Stimulated activated naive CD8-positive, alpha-beta T cell treated with anti-CD3 and anti-CD28 coated beads, Interleukin-15, Interleukin-2, amounts not matched to agents 100 U/mL and 50 U/mL, for 24 hours (primary cell): ENCODE measurements at regions not wholly inside any gene's neighbourhood (a gene's known extent, or its start where the extent isn't known, plus 50 kb on each side); places are given as distances from the start of the nearest gene placed in this dataset.

ENCODE experiments used
- ATAC-seq: fragments of 150-1000 bp; cut with Tn5 transposase; one replicate; pipeline ENCODE4 v1.10.0; 2021
- DNase-seq: peaks from one replicate; pipeline ENCODE4 v3.0.0; 2021

DNA sequence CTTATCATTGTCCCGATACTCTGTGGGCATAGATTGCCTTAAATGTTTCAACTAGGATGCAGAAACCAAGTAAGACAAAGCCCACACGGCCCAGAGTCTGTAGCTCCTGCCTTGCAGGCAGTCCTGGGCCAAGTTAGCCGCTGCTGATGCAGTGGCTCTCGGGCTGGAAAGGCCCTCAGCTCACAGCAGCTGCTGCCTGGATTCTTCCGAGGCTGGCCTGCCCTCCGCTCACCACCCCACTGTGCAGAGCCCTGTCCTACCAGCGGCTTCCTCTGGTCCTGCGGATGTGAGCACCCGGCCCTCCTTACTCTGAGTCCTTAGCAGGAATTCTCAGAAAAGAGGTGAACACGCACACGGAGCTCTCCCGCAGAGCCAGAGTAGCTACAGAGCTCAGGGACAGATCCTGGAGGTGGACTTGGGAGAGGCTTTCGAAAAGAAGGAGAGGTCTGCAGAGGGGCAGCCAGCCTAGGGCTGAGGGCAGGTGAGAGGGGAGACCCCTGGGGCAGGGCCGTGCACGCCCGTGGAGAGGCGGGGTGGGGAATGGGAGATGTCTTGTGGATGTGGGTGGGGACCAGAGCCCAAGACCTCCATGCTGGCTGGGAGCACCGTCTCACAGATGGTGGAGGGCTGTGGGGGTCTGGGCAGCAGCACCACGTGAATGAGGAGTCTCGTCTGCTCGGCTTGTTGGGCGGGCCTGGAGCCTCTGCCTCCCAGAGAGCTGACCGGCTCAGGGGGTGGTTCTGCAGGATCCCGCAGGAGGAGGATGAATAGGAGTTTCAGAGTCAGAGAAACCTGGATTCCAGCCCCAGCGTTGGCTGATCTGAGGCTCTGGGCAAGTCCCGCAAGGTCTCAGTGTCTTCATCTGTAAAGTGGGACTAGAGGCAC is 117.4 kb upstream of the B3GAT1 start:
- ATAC-seq (no peak), DNase-seq (no peak)

DNA sequence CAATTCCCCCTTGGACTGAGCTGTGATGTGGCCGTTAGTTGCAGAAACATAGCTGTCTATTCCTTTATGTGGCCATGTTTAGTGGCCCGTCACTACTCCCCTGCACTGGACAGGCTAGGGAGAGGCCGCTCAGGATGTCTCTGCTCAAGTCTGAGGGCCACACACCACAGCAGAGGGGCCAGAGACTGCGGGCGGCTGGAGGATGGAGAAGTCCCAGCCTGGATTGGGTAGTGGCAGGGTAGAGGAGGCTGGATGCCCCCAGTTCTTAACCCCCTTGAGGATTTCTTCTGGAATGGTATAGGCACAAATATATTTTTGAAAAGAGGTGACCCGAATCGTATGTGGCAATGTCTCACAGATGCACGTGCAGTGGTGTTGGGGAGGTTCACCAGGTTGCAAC is 116.4 kb upstream of the B3GAT1 start:
- no peak for DNase-seq
- no peak for ATAC-seq

DNA sequence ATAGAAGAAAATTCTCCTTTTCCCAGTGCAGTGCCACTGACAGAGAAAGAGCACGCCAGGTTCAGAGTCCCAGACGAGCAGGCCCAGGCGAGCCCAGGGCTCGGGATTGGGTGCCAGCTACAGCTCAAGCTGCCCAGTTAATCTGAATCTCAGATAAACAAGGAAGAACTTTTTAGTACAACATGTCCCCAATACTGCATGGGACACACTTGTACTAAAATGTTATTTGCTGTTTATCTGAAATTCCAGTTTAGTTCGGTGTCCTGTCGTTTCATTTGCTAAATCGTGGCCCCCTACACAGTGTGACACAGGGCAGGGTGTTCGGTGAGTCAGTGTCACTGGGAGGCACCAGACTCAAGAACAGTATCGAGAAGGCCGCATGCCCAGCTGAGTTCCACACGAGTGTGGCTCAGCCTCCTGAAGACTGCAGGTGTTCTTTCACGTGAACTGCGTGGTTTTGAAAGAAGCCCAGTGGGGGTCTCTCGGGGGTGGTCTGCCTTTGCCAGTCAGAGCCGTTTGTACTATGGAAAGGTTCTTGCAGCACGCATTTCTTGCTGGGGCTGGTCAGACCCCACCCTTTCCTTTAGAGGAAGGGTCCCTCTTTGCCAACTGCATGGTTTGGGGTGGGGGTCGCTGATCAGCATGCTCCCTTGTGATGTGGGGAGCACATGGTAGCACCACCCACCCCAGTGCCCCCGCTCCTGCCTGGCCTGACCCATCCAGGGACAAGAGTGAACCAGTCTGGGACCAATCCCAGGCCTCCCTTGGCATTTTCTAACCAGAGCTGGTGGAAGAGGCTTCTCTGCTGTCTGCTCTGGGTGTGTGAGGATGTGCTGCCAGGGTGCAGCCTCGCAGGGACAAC is 115.6 kb upstream of the B3GAT1 start:
- no peak for ATAC-seq
- no peak for DNase-seq

DNA sequence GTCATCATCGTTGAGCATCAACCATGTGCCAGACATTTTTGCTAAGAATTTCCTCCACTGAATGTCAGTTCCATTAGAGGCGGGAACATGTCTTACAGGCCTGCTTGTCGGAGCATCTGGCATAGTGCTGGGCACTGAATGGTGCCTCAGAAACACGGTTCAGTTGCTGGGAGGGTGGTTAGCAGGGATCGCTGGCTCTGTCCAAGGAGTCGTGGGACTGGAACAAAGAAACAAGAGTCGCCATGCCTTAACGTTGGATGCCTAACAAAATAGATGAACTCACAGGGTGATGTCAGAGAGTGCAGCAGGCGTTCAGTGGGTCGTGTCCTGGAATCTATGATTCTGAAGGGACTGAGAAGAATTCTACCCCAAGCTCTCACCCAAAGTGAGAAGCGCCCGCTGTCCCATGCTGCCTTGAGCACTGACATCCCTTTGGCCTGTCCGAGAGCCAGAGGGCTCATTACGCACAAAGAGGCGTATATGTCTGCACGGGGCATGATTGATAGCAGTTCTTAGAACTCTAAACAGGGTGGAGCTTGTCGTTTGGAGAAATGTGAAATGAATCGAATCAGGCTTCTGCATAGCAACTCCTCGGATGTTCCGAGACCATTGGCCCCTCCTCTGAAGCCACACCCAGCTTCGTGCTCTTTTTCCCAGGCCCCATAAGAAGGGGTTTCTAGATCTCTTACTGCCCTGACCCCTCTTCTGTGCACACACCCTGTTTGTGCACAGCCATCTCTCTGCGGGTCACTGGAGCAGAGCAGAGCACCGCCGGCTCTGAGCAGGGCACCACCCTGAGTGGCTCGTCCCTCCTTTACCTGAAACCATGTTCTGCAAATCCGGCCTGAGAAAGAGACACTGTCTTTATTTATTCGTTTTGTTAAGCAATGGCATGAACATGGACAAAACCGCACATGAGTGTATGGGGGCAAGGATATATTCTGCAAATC is 113.1 kb upstream of the B3GAT1 start:
- DNase-seq, result no peak
- ATAC-seq, result no peak

DNA sequence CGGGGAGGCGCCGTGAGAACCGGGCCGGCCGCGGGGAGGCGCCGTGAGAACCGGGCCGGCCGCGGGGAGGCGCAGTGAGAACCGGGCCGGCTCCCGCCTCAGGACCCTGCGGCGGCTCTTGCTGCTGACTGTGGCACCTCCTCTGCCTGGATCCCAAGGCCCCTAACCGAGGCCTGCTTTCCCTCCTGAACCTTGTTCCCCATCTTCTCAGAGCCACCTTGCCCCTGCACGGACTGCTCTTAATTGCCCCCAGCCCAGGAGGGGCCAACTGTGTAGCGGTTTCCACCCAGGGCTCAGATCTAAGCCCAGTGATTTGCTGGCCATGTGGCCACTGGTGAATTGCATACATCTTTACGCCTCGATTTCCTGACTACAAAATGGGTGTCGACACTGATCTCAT is 112.2 kb upstream of the B3GAT1 start:
- DNase-seq, result no peak
- no peak for ATAC-seq

DNA sequence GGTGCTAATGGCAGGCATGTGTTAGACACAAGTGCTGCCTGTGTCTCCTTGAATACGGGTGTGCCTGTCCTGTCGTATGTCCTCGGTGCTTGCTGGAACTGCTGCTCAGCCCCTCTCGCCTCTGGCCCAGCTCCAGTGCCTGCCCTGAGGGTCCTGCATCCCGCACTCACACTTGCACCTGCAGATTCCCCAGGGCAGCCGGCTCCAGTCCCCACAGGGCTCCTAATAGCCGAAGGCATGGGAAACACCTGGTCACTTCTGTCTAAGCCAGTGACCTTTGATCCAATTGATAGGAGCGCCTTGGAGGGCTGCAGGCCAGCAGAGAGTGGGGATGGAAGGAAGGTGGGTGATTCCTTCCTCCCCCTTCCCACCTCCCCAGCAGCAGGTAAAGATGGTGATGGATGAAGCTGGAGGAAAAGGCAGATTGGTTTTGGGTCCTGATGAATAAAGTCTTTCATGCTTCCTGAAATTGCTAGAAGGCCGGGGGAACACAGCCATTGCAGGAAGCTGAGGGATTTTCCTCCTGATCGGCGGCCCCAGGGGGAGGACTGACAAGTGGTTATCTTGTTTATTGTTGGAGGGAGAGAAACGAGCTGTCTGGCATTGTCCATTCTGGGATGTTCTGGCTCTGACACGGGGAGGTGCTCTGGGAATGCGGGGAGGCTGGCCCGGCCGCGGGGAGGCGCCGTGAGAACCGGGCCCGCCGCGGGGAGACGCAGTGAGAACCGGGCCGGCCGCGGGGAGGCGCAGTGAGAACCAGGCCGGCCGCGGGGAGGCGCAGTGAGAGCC is 110.9 kb upstream of the B3GAT1 start:
- ATAC-seq (no peak), DNase-seq (no peak)

DNA sequence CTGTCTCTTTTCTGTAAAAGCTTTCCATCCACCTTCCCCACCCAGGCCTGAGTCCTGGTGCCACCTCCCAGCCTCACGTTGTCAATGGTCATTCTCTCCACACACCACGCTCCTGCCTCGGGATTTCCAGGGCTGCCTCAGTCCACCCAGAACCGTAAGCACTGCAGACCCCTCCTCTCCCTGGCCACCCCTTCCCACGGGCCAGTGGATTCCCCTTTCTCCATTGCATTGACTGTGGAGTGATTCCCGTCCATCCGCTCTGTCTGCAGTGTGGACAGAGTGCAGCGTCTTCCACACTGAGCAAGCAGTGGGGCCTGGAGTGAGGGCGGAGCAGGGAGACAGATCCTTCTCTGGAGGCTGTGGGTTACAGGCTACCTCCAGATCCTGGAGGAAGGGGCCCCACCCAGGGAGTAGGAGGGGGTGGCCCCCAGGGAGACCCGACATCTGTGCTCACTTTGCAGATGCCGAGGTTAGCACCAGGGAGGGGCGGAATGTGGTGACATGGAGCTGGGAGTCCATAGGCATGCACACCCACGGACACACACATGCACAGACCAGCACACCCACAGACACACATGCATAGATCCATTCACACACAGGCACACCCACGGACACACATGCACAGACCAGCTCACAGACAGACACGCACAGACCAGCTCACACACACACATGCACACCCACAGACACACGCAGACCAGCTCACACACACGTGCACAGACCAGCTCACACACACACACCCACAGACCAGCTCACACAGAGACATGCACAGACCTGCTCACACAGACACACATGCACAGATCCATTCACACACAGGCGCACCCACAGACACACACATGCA is 109.6 kb upstream of the B3GAT1 start:
- DNase-seq (no peak), ATAC-seq (no peak)

DNA sequence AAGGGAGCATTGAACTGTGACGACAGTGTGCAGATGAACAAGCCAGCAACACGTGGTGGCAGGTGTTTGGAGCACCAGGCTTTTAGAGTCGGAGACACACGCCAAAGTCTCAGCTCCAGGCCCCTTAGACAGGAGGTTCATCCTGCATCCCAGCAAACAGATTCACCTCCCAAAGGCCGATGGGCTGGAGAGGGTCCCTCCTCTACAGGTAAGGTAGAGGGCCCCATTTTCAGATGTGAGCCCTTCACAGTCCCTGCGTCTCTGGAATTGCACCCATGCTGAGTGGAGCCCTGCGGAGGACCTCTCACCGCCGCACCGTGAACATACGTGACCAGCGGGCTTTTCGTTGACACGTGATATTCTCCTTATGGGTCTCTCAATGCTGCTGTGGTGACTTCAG is 109.0 kb upstream of the B3GAT1 start:
- DNase-seq (no peak), ATAC-seq (no peak)

DNA sequence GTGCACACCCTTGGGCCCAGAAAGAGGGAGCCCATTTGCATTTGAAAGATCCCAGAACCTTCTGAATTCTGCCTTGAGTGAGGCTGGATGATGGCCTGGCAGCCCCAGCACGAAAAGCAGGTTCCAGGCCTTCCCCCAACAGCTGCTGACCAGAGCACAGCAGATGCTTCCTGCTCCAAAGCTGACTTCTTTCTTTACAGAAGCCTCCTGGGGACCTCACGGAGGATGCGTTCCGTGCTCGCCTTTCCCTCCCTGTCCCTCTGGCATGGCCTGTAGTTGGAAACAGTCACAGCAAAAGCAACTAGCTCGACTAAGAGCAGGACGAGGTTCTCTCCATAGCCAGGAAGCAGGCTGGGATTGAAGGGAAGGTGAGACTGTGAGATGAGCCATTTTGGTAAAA is 107.7 kb upstream of the B3GAT1 start:
- DNase-seq (no peak), ATAC-seq (no peak)

DNA sequence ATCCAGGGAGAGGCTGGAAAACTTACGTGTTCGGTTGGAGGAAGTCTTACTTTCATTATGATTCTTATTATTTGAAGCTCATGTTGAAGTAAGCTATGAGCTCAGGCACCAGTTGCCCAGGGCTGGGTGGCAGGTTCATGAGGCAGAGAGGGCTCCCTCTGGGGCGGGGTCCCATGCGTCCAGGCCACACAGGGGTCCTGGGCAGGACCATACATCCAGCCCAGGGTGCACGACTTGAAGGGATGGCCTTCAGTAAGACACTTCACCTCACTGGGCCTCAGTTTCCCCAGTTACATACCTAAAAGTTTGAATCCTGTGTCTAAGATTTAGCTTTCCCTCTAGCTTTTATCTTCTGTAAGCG is 107.3 kb upstream of the B3GAT1 start:
- DNase-seq (no peak), ATAC-seq (no peak)

DNA sequence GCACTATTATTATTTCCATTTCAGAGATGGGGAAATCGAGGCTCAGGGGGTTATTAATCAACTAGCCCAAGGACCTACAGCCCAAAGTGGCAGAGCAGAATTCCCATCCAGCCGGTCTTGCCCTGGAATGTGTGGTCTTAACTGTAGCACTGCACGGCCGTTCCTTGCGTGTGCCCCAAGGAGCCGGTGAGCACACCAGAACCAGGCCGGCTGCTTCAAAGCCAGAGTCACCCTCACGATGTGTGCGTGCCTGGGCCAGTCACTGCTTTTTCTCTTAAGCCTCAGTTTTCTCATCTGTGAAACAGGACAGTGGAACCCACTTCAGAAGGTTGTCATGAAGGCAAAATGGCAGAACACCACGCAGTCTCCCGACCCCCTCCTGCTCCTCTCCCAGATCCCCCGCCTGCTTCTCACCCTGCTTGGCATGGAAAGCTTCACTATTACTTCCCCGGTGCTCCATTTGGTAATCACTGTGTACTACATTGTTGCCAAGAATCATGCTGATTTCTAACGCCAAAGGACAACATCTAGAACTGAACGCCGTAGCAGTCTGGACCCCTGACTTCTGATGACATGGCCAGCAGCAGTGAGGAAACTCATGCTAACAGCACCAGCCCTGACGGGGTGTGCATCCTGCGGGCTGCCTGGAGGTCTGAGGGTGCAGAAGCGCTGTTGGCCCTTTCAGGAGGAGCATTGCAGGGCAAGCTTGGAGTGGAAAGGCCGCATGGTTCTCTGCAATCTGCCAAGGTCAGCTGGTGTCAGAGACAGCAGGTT is 106.8 kb upstream of the B3GAT1 start:
- ATAC-seq (no peak), DNase-seq (no peak)

DNA sequence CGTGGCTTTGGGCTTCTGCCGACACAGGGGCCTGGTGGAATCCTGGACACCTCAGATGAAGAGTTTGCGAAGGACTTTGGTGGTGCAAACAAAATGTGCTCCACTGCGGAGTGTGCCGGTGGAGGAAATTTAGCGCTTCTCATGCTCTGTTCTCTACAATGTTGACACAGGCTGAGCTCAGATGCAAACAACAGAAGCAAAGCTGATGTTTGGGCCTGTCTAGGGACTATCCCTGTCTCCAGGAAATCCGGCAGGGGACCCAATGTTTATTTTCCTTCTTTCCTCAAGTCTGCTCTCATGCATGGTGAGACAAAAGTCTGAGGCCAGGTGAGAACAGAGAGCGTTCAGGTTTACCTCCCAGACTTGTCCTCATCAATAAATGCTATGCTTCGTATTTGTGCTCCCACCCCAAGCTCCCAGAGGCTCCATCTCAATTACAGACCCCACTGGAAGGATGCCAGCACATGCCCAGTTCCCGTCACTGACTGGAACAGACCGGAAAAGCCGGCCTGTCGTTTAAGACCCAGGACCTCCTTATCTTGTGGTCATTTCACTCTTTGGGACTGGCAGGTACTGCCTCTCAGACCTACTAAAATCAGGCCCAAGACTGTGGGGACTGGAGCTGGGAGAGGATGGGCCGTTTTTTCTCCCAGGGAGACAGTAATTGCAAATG is 105.7 kb upstream of the B3GAT1 start:
- no peak for ATAC-seq
- no peak for DNase-seq

DNA sequence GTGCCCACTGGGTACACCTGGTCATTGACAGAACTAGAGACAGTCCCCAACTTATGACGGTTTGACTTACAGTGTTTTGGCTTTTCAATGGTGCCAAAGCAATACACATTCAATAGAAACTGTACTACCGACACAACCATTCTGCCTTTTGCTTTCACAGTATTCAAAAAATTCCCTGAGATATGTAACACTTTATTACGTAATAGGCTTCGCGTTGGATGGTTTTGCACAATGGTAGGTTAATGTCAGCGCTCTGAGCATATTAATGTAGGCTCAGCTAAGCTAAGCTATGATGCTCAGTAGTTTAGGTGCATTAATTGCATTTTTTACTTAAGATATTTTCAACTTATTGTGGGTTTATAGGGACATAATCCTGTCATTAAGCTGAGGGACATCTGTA is 105.1 kb upstream of the B3GAT1 start:
- ATAC-seq, result no peak
- no peak for DNase-seq

DNA sequence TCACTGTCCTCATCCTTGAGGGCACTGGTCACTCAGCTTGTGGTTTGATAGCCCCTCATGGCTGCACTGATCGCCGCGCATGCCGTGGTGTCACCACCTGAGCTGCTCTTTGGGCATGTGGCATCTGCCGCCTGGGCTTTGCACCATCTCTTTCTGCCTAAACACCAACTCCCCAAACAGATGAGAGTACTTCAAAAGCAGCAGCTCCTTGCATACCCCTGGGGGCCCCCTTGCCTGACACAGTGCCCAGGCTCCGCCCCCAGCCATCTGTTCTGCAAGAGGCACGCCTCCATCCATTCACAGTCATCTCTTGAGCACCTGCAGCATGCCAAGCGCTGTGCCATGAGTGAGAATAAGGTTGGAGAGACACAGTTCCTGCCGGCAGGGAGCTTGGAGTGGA is 104.5 kb upstream of the B3GAT1 start:
- DNase-seq (no peak), ATAC-seq (no peak)

DNA sequence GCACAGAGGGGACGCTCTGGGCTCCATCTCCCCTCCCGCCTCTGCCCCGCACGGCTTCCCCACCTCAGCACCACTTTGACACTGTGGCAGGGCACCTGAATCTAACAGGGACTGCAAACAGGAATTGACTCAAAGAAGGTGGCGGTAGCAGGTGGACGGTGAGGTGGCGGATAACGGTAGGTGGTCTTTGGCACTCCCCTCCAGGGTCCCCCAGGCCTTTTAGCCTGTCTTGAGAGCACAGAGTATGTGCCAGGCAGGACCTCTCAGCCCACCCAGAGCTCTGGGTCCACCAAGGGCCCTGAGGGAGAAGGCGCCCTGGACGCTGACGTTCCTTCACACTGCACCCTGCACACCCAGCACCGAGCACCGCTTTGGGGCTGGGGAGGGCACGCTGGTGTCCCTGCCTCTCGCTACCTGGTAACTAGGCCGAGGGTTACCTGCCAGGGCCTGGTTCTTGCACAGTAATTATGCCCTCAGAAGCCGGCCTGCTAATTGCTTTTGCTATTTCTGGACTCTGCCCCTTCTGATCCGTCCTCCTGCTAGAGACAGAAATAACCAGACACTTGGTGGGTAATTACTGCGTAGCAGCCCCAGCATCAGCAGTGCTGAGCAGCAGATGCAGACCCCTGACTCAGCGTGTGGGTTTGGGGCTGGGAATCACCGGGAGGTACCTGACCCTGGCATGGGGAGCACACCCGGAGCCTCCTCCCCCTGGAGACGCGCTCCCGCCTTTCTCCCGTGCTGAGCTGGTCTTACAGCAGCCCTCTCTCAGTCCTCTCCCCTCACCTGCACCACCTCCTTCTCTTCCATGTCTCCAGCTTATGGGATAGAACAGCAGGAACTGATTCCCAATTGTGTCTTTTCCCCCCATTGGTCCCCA is 103.3 kb upstream of the B3GAT1 start:
- ATAC-seq (no peak), DNase-seq (no peak)

DNA sequence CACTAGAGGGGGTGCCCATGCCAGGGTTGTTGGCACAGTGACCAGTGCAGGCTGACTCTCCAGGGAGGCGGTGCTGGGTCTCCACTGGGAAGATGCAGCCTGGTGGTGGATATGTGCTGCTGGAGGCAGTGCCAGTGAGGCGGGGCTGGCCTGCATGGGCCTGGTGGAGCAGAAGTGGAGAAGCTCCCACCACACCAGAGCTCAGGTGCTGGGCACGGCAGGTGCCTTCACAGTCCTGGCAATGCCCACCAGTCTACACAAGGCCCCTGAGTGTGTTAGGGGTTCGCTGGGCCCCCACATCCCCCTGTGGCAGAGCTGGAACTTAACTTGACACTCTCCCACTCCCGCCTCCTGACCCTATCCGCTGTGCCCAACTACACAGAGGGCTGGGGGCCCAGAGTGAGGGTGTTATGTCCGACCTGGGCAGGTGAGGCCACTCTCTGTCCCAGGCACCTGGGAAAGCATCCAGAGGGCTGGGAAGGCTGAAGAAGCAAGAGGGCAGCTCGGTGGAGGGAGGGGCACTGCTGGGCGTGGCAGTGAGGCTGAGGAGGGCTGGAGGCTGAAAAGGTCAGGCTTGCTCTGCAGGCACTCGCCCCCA is 102.4 kb upstream of the B3GAT1 start:
- DNase-seq (no peak), ATAC-seq (no peak)

DNA sequence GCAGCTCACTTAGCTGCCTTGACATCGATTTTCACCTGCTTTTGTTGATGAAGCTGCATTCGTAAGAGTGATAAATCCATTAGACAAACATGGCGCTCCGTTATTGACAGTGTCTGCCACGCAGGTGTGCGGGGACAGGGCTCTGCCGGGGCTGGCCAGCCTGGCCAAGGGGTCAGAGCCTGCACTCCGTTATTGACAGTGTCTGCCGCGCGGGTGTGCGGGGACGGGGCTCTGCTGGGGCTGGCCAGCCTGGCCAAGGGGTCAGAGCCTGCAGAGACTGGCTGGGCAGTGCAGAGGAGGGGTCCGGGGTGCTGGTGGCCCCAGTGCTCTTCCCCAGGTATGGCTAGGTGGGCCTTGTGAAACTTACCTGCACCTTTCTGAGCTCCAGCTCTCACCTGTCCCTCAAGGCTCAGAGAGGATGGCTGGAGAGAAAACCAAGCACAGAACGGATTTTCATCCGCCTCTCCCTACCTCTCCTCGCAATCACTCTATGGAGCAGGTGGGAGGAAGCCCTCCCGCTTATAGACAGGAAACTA is 101.6 kb upstream of the B3GAT1 start:
- ATAC-seq (no peak), DNase-seq (no peak)
